GM12878 (cell line): ENCODE measurements at regions not wholly inside any gene's neighbourhood (a gene's known extent, or its start where the extent isn't known, plus 50 kb on each side); places are given as distances from the start of the nearest gene placed in this dataset.

Experiments used
- BACH1 ChIP-seq: fragments of 450-650 bp; IDR thresholded peaks from 2 replicates; pipeline ENCODE4 v1.6.1; 2017; ENCODE audit warnings: mild to moderate bottlenecking, borderline replicate concordance
- BRCA1 ChIP-seq: IDR thresholded peaks from 2 replicates; pipeline ENCODE4 v1.6.1; 2011; ENCODE audit warnings: low read depth, low read length, improper control_type of control experiment
- CBX5 ChIP-seq: sonication (generic); IDR thresholded peaks from 2 replicates; pipeline ENCODE4 v1.6.1; 2016; ENCODE audit warnings: low read depth, moderate library complexity, mild to moderate bottlenecking, inconsistent platforms
- CHD4 ChIP-seq: fragments of 200-600 bp; sonication (generic); IDR thresholded peaks from 2 replicates; pipeline ENCODE4 v1.6.1; 2016; ENCODE audit warnings: mild to moderate bottlenecking
- MEF2A ChIP-seq: IDR thresholded peaks from 2 replicates; pipeline ENCODE4 v1.6.1; 2011; ENCODE audit warnings: low read depth, mild to moderate bottlenecking, low read length, moderate library complexity; ENCODE audit not compliant: insufficient read depth
- MTA2 ChIP-seq: fragments of 450-650 bp; IDR thresholded peaks from 2 replicates; pipeline ENCODE4 v1.6.1; 2016; ENCODE audit warnings: low read depth, mild to moderate bottlenecking, moderate library complexity
- MYB ChIP-seq: fragments of 150-350 bp; IDR thresholded peaks from 2 replicates; pipeline ENCODE4 v1.6.1; 2014; ENCODE audit warnings: mild to moderate bottlenecking, low read depth, low read length, borderline replicate concordance
- RAD51 ChIP-seq: fragments of 450-650 bp; IDR thresholded peaks from 2 replicates; pipeline ENCODE4 v1.6.1; 2016; ENCODE audit warnings: moderate library complexity, mild to moderate bottlenecking, inconsistent platforms
- RCOR1 ChIP-seq: conservative IDR thresholded peaks from 2 replicates; pipeline ENCODE4 v1.6.1; 2012; ENCODE audit warnings: low read depth, low read length, improper control_type of control experiment
- SMC3 ChIP-seq: IDR thresholded peaks from 2 replicates; pipeline ENCODE4 v1.6.1; 2011; ENCODE audit warnings: low read length, improper control_type of control experiment, borderline replicate concordance
- TF ChIP-seq, protein P1 (sequence below): IDR thresholded peaks from 2 replicates; pipeline ENCODE4 v1.6.1; 2012; ENCODE audit warnings: mild to moderate bottlenecking, low read depth, low read length
- TF ChIP-seq, protein P2 (sequence below): fragments of 450-650 bp; IDR thresholded peaks from 2 replicates; pipeline ENCODE4 v1.6.1; 2016; ENCODE audit warnings: mild to moderate bottlenecking
- TF ChIP-seq, protein P3 (sequence below): fragments of 450-650 bp; IDR thresholded peaks from 2 replicates; pipeline ENCODE4 v1.6.1; 2017; ENCODE audit warnings: mild to moderate bottlenecking

DNA sequence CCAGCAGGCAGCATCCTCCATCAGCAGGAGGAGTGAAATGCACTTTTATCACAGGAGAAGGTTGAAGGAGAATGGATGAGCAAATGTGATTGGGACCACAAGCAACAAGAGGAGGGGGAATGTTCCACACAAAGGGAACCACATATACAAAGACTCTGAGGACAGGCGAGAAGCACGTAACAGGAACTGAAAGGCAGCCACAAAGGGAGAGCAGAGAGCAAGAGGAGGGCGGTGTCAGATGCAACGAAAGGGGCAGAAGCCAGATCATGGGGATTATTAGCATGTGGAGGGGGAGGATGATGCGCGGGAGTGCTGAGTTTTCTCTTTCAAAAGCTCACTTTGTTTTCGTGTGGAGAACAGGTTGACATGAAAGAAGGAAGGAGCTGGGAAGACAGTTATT, 241.1 kb downstream of the SPTSSA start (continued):
- TF ChIP-seq, protein P1, sequence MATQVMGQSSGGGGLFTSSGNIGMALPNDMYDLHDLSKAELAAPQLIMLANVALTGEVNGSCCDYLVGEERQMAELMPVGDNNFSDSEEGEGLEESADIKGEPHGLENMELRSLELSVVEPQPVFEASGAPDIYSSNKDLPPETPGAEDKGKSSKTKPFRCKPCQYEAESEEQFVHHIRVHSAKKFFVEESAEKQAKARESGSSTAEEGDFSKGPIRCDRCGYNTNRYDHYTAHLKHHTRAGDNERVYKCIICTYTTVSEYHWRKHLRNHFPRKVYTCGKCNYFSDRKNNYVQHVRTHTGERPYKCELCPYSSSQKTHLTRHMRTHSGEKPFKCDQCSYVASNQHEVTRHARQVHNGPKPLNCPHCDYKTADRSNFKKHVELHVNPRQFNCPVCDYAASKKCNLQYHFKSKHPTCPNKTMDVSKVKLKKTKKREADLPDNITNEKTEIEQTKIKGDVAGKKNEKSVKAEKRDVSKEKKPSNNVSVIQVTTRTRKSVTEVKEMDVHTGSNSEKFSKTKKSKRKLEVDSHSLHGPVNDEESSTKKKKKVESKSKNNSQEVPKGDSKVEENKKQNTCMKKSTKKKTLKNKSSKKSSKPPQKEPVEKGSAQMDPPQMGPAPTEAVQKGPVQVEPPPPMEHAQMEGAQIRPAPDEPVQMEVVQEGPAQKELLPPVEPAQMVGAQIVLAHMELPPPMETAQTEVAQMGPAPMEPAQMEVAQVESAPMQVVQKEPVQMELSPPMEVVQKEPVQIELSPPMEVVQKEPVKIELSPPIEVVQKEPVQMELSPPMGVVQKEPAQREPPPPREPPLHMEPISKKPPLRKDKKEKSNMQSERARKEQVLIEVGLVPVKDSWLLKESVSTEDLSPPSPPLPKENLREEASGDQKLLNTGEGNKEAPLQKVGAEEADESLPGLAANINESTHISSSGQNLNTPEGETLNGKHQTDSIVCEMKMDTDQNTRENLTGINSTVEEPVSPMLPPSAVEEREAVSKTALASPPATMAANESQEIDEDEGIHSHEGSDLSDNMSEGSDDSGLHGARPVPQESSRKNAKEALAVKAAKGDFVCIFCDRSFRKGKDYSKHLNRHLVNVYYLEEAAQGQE = no peak
- TF ChIP-seq BRCA1 (no peak), MYB (no peak), MEF2A (no peak), CHD4 (no peak), SMC3 (no peak), BACH1 (peak; percentile 17; the same call in 1 of the 2 replicates), RAD51 (no peak), CBX5 (no peak), MTA2 (peak; percentile 75; the same call in 1 of the 2 replicates), RCOR1 (0 out of 2 replicates have a peak, but pooled peaks have one; percentile 24)
- TF ChIP-seq, protein P2, sequence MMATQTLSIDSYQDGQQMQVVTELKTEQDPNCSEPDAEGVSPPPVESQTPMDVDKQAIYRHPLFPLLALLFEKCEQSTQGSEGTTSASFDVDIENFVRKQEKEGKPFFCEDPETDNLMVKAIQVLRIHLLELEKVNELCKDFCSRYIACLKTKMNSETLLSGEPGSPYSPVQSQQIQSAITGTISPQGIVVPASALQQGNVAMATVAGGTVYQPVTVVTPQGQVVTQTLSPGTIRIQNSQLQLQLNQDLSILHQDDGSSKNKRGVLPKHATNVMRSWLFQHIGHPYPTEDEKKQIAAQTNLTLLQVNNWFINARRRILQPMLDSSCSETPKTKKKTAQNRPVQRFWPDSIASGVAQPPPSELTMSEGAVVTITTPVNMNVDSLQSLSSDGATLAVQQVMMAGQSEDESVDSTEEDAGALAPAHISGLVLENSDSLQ = no peak
- TF ChIP-seq, protein P3, sequence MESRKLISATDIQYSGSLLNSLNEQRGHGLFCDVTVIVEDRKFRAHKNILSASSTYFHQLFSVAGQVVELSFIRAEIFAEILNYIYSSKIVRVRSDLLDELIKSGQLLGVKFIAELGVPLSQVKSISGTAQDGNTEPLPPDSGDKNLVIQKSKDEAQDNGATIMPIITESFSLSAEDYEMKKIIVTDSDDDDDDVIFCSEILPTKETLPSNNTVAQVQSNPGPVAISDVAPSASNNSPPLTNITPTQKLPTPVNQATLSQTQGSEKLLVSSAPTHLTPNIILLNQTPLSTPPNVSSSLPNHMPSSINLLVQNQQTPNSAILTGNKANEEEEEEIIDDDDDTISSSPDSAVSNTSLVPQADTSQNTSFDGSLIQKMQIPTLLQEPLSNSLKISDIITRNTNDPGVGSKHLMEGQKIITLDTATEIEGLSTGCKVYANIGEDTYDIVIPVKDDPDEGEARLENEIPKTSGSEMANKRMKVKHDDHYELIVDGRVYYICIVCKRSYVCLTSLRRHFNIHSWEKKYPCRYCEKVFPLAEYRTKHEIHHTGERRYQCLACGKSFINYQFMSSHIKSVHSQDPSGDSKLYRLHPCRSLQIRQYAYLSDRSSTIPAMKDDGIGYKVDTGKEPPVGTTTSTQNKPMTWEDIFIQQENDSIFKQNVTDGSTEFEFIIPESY = no peak
